SU-DHL-6 (cell line): ENCODE measurements at regions not wholly inside any gene's neighbourhood (a gene's known extent, or its start where the extent isn't known, plus 50 kb on each side); places are given as distances from the start of the nearest gene placed in this dataset.

ENCODE experiments used
- H2AFZ ChIP-seq: fragments of 200-600 bp; sonication (generic); 2 replicates; pipeline ENCODE4 v1.6.1; 2014; ENCODE audit warnings: low read depth, mild to moderate bottlenecking, moderate library complexity, mixed read lengths, antibody characterized with exemption, low read length; ENCODE audit not compliant: severe bottlenecking
- H3F3A ChIP-seq: fragments of 200-600 bp; shearing (Covaris generic); 2 replicates; pipeline ENCODE4 v1.6.0; 2016; ENCODE audit warnings: antibody characterized with exemption, mild to moderate bottlenecking; ENCODE audit not compliant: insufficient read depth
- H3K27ac ChIP-seq: fragments of 200-600 bp; sonication (generic); 2 replicates; pipeline ENCODE4 v1.5.1; 2016; ENCODE audit warnings: low read depth, mild to moderate bottlenecking, low read length, moderate library complexity, mixed read lengths
- H3K27me3 ChIP-seq: fragments of 200-600 bp; sonication (generic), shearing (Covaris generic); 2 replicates; pipeline ENCODE4 v1.6.0; 2014; ENCODE audit warnings: mild to moderate bottlenecking, low read length
- H3K36me3 ChIP-seq: fragments of 200-600 bp; sonication (generic); 2 replicates; pipeline ENCODE4 v1.6.1; 2014; ENCODE audit warnings: mild to moderate bottlenecking, low read length, mixed read lengths
- H3K4me2 ChIP-seq: fragments of 300-600, 200-600 bp; shearing (Covaris generic), sonication (generic); 2 replicates; pipeline ENCODE4 v1.6.0; 2014; ENCODE audit warnings: low read length, low read depth, mild to moderate bottlenecking; ENCODE audit not compliant: poor library complexity, severe bottlenecking
- H3K4me3 ChIP-seq: fragments of 200-600 bp; sonication (generic); 2 replicates; pipeline ENCODE4 v1.5.1; 2014; ENCODE audit warnings: antibody characterized with exemption, low read length, mild to moderate bottlenecking, mixed read lengths; ENCODE audit not compliant: insufficient read depth, poor library complexity, severe bottlenecking
- H3K79me2 ChIP-seq: fragments of 200-600 bp; sonication (generic); 2 replicates; pipeline ENCODE4 v1.6.1; 2014; ENCODE audit warnings: mild to moderate bottlenecking, low read length, moderate library complexity; ENCODE audit not compliant: insufficient read depth
- H3K9ac ChIP-seq: fragments of 200-600 bp; sonication (generic); 2 replicates; pipeline ENCODE4 v1.7.0; 2014; ENCODE audit warnings: mild to moderate bottlenecking, low read length
- H3K9me2 ChIP-seq: fragments of 200-600 bp; sonication (generic); replicated peaks from 2 replicates; pipeline ENCODE4 v1.6.1; 2014; ENCODE audit warnings: low read length; ENCODE audit not compliant: insufficient read depth
- H3K9me3 ChIP-seq: fragments of 200-600 bp; sonication (generic); 2 replicates; pipeline ENCODE4 v1.6.1; 2014; ENCODE audit warnings: low read length, mixed read lengths; ENCODE audit not compliant: insufficient read depth
- H4K20me1 ChIP-seq: fragments of 200-600 bp; sonication (generic); 2 replicates; pipeline ENCODE4 v1.6.1; 2014; ENCODE audit warnings: low read depth, mild to moderate bottlenecking, antibody characterized with exemption, low read length, moderate library complexity, mixed read lengths
- EZH2phosphoT487 ChIP-seq: fragments of 200-600 bp; sonication (generic), shearing (Covaris generic); conservative IDR thresholded peaks from 2 replicates; pipeline ENCODE4 v1.6.1; 2018; ENCODE audit warnings: mild to moderate bottlenecking, antibody characterized with exemption, low read length, moderate library complexity, mixed read lengths
- TF ChIP-seq, protein P1 (sequence below): fragments of 200-600 bp; sonication (generic); IDR thresholded peaks from one replicate; pipeline ENCODE4 v1.5.1; 2017; ENCODE audit warnings: antibody characterized with exemption, mild to moderate bottlenecking, low read length, moderate library complexity; ENCODE audit not compliant: insufficient read depth, poor library complexity, severe bottlenecking

DNA sequence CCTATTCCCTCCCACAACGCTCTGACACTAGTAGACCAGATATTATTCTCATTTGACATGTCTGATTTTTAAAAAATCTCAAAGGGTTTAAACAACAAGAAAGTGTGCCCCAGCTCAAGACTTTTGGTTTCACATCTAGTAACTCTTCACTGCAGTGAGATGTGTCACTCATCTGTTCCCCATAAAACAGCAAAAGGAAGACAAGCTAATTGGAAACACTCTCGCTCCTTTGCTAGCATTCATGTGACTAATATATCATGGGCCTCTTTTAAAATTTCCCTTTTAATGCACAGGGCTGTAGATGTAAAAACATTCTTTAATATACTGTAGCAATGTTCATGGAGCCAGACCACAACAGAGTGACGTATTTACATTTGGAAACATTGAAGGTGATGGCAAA, 372.6 kb downstream of the ZNF608 start:
- Histone ChIP-seq H3K27ac (no peak overlapping the region), H3K9ac (no peak overlapping the region), H2AFZ (no peak overlapping the region), H3K9me2 (no peaks in the 10 kb centered on the region), H3K79me2 (no peaks in the 10 kb centered on the region), H3F3A (no peaks in the 10 kb centered on the region), H3K27me3 (no peaks in the 10 kb centered on the region), H3K4me2 (no peak overlapping the region), H3K36me3 (no peaks in the 10 kb centered on the region), H3K9me3 (no peaks in the 10 kb centered on the region), H4K20me1 (no peaks in the 10 kb centered on the region), H3K4me3 (no peak overlapping the region)
- TF ChIP-seq, protein P1, sequence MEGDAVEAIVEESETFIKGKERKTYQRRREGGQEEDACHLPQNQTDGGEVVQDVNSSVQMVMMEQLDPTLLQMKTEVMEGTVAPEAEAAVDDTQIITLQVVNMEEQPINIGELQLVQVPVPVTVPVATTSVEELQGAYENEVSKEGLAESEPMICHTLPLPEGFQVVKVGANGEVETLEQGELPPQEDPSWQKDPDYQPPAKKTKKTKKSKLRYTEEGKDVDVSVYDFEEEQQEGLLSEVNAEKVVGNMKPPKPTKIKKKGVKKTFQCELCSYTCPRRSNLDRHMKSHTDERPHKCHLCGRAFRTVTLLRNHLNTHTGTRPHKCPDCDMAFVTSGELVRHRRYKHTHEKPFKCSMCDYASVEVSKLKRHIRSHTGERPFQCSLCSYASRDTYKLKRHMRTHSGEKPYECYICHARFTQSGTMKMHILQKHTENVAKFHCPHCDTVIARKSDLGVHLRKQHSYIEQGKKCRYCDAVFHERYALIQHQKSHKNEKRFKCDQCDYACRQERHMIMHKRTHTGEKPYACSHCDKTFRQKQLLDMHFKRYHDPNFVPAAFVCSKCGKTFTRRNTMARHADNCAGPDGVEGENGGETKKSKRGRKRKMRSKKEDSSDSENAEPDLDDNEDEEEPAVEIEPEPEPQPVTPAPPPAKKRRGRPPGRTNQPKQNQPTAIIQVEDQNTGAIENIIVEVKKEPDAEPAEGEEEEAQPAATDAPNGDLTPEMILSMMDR: no peak
- TF ChIP-seq EZH2phosphoT487: no peak

DNA sequence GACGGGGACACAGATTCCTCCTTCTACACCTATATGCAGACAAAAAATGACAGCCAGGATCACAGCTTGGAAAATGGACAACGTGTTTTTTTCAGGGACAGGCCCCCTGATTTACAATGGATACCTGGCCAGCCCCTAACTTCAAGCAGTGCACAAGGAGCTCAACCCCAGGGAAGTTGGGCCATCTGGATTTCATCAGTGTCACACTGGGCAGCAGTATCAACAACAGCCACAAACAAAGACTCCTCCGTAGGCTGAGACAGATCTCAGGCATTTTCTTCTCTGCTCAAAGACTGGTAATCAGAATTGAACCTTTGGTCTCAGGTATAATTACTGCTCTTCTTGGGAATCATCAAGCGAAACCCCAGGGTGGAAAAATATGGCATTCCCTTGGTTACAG, 374.0 kb downstream of the ZNF608 start:
- Histone ChIP-seq H3F3A (no peaks in the 10 kb centered on the region), H3K36me3 (no peaks in the 10 kb centered on the region), H3K27me3 (no peaks in the 10 kb centered on the region), H2AFZ (no peak overlapping the region), H3K4me2 (no peak overlapping the region), H3K9me2 (no peaks in the 10 kb centered on the region), H3K4me3 (no peak overlapping the region), H3K27ac (no peak overlapping the region), H3K79me2 (no peaks in the 10 kb centered on the region), H3K9me3 (no peaks in the 10 kb centered on the region), H3K9ac (no peak overlapping the region), H4K20me1 (no peaks in the 10 kb centered on the region)
- TF ChIP-seq, protein P1: no peak
- no peak for TF ChIP-seq EZH2phosphoT487

DNA sequence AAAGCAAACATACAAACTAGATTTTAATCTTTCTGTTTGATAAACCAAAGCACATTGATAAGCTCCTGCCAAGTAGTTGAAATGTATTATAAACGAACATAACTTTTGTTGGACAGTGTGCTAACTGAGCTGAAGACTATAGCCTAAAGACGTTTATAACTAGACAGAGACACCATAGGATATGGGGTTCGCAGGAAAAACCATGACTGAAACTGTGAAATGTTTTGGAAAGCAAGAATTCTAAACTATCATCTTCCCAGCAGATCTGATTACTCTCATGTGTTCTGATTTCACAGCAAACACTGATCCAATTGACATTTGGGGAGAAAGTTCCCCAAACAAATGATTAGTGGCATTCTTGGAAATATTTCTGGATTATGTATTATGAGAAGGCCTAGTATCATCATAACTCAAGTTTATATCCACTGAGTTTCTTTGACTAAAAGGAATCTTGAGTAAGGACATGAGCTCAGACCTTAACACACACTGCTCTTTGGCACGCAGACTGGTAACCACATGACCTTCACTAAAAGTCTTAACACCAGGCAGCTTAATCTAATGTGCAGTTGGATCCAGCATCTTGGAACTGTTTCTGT, 375.2 kb downstream of the ZNF608 start:
- no peaks in the 10 kb centered on the region for H3K79me2 ChIP-seq
- H3K36me3 ChIP-seq: no peaks in the 10 kb centered on the region
- no peaks in the 10 kb centered on the region for H3F3A ChIP-seq
- no peak overlapping the region for H3K27ac ChIP-seq
- H3K4me2 ChIP-seq: no peak overlapping the region
- TF ChIP-seq EZH2phosphoT487: no peak
- TF ChIP-seq, protein P1: no peak
- no peaks in the 10 kb centered on the region for H3K9me3 ChIP-seq
- no peak overlapping the region for H2AFZ ChIP-seq
- H3K9me2 ChIP-seq: no peaks in the 10 kb centered on the region
- H4K20me1 ChIP-seq: no peaks in the 10 kb centered on the region
- H3K27me3 ChIP-seq: no peaks in the 10 kb centered on the region
- no peak overlapping the region for H3K9ac ChIP-seq
- no peak overlapping the region for H3K4me3 ChIP-seq
